RWPE1 (cell line): ENCODE measurements at regions not wholly inside any gene's neighbourhood (a gene's known extent, or its start where the extent isn't known, plus 50 kb on each side); places are given as distances from the start of the nearest gene placed in this dataset.

Source experiments
- CTCF ChIA-PET: fragments of 350-600 bp; sonication (Branson Sonifier 250); formaldehyde crosslinking; extraction: SDS; loops from one replicate; lab custom pipeline; 2021; lab: Yijun Ruan, JAX
- POLR2A ChIA-PET: fragments of 400-600 bp; formaldehyde crosslinking; extraction: SDS; loops from one replicate; lab custom pipeline; 2020; ENCODE audit warnings: antibody characterized with exemption; ENCODE audit not compliant: low non-redundant PET; lab: Yijun Ruan, JAX
- DNase-seq: peaks from one replicate; pipeline ENCODE4 v3.0.0; 2012; ENCODE audit warnings: low spot score
- H3K27ac ChIP-seq: fragments of 450-650 bp; 2 replicates; pipeline ENCODE4 v1.5.1; 2017
- CTCF ChIP-seq: fragments of 450-650 bp; conservative IDR thresholded peaks from 2 replicates; pipeline ENCODE4 v1.5.1; 2017; ENCODE audit warnings: low read depth, mild to moderate bottlenecking

- no peak for TF ChIP-seq CTCF
- POLR2A ChIA-PET: no interaction called here
- H3K27ac ChIP-seq: no peak overlapping the region
- CTCF ChIA-PET: no interaction called here
- no peak for DNase-seq
These were observed 731.7 kb downstream of the SQOR start for GRCh38 chr15:46366360-46367007.

GRCh38 chr15:46383978-46384377, 749.1 kb downstream of the SQOR start:
- H3K27ac ChIP-seq: no peak overlapping the region
- ChIA-PET POLR2A (no interaction called here), CTCF (no interaction called here)
- no peak for DNase-seq
- TF ChIP-seq CTCF: no peak

GRCh38 chr15:46386356-46386755, 751.5 kb downstream of the SQOR start:
- no peak for TF ChIP-seq CTCF
- DNase-seq: no peak
- ChIA-PET CTCF (no interaction called here), POLR2A (no interaction called here)
- no peak overlapping the region for H3K27ac ChIP-seq

GRCh38 chr15:46389739-46390138, 754.9 kb downstream of the SQOR start:
- no peak overlapping the region for H3K27ac ChIP-seq
- ChIA-PET POLR2A (no interaction called here), CTCF (interaction anchor here (0.6 kb wide), 1 partner anchor 553 kb away, joined by 3 read pairs; no protein-coding TSS in a partner anchor)
- DNase-seq: no peak
- no peak for TF ChIP-seq CTCF

- ChIA-PET POLR2A (no interaction called here), CTCF (no interaction called here)
- H3K27ac ChIP-seq: no peak overlapping the region
- no peak for DNase-seq
- TF ChIP-seq CTCF: no peak
These were observed 759.6 kb downstream of the SQOR start for GRCh38 chr15:46394463-46394862.

GRCh38 chr15:46408312-46408711, 773.5 kb downstream of the SQOR start:
- TF ChIP-seq CTCF: no peak
- DNase-seq: no peak
- POLR2A ChIA-PET: no interaction called here
- no peak overlapping the region for H3K27ac ChIP-seq
- CTCF ChIA-PET: no interaction called here
